IPS-18a (cell line): ENCODE measurements at regions not wholly inside any gene's neighbourhood (a gene's known extent, or its start where the extent isn't known, plus 50 kb on each side); places are given as distances from the start of the nearest gene placed in this dataset.
"Not testable (repeated sequence)": the region's sequence is repeated elsewhere in the genome, so short reads cannot be mapped to it uniquely, and the experiment has no call there.

ENCODE experiments used
- H3K27ac ChIP-seq: one replicate; pipeline ENCODE4 v1.5.1; 2013; ENCODE audit warnings: low read length
- H3K27me3 ChIP-seq: one replicate; pipeline ENCODE4 v1.6.1; 2013; ENCODE audit warnings: mild to moderate bottlenecking, low read length; ENCODE audit not compliant: control insufficient read depth, insufficient read depth
- H3K36me3 ChIP-seq: one replicate; pipeline ENCODE4 v1.6.1; 2013; ENCODE audit warnings: low read depth, low read length; ENCODE audit not compliant: control insufficient read depth
- H3K4me1 ChIP-seq: one replicate; pipeline ENCODE4 v1.6.1; 2013; ENCODE audit warnings: low read depth, low read length; ENCODE audit not compliant: control insufficient read depth
- H3K4me3 ChIP-seq: one replicate; pipeline ENCODE4 v1.5.1; 2013; ENCODE audit warnings: low read length
- H3K9ac ChIP-seq: one replicate; pipeline ENCODE4 v1.6.1; 2013; ENCODE audit warnings: mild to moderate bottlenecking, low read length, moderate library complexity
- H3K9me3 ChIP-seq: one replicate; pipeline ENCODE4 v1.6.1; 2013; ENCODE audit warnings: low read depth, low read length; ENCODE audit not compliant: control insufficient read depth

DNA sequence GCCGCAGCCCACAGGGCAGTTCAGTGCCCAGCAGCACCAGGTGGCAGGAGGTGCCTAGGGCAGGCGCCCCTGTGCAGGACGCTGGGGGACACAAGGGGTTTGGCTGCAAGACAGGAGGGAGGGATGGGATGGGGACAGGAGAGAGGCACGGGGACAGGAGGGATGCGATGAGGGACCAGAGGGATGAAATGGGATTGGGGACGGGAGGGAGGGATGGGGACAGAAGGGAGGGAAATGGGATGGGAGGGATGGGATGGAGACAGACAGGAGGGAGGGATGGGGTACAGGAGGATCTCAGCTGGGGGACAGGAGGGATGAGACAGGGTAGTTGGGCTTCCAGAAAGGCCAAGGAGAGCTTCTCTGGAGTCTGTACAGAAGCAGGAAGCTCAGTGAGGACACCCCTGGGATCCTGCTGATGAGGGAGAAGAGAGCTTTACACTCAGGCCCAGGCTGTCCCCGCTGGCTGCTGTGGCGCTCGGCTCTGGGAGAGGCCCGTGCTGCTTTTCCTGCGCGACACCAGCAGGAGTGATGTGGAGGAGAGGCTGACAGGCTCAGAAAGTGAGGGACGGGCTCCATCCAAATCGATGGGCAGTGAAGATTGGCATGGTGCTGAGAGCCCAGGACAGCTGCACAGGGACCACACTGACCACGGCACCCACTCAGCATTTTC is 400.8 kb downstream of the SMOC2 start:
- Histone ChIP-seq H3K27ac (no peak overlapping the region), H3K4me3 (no peak overlapping the region), H3K9me3 (no peaks in the 10 kb centered on the region), H3K4me1 (peaks cover 12% of the 10 kb centered on the region), H3K9ac (no peak overlapping the region), H3K36me3 (no peaks in the 10 kb centered on the region), H3K27me3 (no peaks in the 10 kb centered on the region)

DNA sequence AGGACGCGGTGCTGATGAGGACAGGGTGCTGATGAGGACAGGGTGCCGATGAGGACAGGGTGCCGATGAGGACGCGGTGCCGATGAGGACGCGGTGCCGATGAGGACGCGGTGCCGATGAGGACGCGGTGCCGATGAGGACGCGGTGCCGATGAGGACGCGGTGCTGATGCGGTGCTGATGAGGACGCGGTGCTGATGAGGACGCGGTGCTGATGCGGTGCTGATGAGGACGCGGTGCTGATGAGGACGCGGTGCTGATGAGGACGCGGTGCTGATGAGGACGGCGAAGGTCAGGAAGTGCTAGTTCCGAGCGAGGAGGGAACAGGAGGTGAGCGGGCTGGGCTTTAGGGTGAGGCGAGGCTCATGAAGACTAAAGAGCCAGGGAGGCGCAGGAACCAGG is 399.9 kb downstream of the SMOC2 start:
- not testable (repeated sequence) for H3K9ac ChIP-seq, H3K9me3 ChIP-seq, H3K36me3 ChIP-seq, H3K27me3 ChIP-seq, H3K4me3 ChIP-seq, H3K27ac ChIP-seq
- H3K4me1 ChIP-seq: peaks cover 15% of the 10 kb centered on the region

DNA sequence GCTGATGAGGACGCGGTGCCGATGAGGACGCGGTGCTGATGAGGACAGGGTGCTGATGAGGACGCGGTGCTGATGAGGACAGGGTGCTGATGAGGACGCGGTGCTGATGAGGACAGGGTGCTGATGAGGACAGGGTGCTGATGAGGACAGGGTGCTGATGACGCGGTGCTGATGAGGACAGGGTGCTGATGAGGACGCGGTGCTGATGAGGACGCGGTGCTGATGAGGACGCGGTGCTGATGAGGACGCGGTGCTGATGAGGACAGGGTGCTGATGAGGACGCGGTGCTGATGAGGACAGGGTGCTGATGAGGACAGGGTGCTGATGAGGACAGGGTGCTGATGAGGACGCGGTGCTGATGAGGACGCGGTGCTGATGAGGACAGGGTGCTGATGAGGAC is 399.3 kb downstream of the SMOC2 start:
- H3K4me3 ChIP-seq, H3K36me3 ChIP-seq, H3K9me3 ChIP-seq, H3K9ac ChIP-seq, H3K27me3 ChIP-seq, H3K27ac ChIP-seq: not testable (repeated sequence)
- H3K4me1 ChIP-seq: peaks cover 15% of the 10 kb centered on the region

DNA sequence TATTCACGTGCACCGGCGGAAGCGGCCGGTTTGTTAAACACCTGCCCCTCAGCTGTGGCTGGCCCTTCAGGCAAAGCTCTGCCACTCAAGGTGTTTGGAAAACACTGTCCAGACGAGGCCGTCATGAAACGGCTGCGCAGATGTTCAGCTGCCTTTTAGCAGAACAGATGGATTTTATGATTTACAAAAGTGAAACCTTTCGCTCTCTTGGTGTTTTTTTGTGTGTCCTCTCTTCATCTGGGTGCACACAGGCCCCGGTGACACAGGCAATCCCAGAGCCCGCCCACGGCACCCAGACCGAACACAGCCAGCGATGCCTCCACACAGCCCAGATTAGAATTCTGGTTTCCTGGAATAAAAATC is 397.0 kb downstream of the SMOC2 start:
- H3K4me1 ChIP-seq: peaks cover 21% of the 10 kb centered on the region
- H3K4me3 ChIP-seq: no peak overlapping the region
- no peaks in the 10 kb centered on the region for H3K9me3 ChIP-seq
- no peak overlapping the region for H3K9ac ChIP-seq
- H3K27me3 ChIP-seq: no peaks in the 10 kb centered on the region
- H3K27ac ChIP-seq: no peak overlapping the region
- H3K36me3 ChIP-seq: no peaks in the 10 kb centered on the region

DNA sequence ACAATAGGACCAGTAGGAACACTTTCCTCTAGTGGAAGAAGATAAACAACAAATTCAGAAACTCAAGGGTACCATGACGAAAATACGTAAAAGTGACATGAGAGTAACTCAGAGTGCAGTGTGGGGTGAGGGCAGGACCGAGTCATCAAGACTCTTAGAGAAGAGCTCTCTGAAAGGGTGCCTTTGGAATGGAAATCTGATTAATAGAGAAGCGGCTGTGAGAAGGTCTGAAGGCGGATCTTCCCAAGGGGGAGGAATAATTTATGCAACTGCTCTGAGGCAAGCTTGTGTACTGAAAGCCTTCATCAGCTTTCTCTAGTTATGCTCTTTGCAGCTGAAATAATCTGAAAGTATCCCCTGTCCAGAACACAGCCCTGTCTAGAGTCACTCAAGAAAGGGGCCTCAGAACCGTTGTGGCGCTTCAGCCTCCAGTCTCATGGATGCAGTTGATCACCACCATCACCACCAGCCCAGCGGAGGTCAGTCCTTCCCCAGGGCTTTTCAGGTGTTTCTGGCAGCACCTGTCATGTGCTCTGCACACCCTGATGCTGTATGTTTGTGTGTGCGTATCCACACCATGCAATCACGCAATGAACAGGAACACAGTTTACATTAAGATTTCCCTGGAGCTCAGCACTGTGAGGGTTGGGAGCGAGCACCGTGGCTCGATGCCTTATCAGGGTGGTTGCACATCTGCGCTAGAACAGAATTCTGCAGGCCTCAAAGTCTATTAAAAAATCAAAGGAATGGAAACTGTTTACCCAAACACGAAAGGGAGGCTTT is 396.5 kb downstream of the SMOC2 start:
- Histone ChIP-seq H3K36me3 (no peaks in the 10 kb centered on the region), H3K27ac (no peak overlapping the region), H3K9me3 (no peaks in the 10 kb centered on the region), H3K4me3 (no peak overlapping the region), H3K4me1 (peaks cover 21% of the 10 kb centered on the region), H3K27me3 (no peaks in the 10 kb centered on the region), H3K9ac (no peak overlapping the region)

DNA sequence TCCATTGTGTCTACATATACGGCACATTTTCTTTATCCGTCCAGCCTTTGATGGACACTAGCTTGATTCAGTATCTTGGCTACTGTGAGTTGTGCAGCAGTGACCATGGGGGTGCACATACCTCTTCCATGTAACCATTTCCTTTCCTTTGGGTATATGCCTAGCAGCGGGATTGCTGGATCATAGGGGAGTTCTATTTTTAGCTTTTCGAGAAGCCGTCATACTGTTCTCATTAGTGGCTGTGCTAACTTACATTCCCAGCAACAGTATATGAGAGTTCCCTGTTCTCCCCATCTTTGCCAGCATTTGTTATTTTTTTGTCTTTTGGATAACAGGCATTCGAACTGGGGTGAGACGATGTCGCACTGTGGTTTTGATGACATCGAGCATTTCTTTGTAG is 395.0 kb downstream of the SMOC2 start:
- Histone ChIP-seq H3K27ac (no peak overlapping the region), H3K9me3 (no peaks in the 10 kb centered on the region), H3K36me3 (no peaks in the 10 kb centered on the region), H3K27me3 (no peaks in the 10 kb centered on the region), H3K9ac (no peak overlapping the region), H3K4me1 (peaks cover 22% of the 10 kb centered on the region), H3K4me3 (no peak overlapping the region)

DNA sequence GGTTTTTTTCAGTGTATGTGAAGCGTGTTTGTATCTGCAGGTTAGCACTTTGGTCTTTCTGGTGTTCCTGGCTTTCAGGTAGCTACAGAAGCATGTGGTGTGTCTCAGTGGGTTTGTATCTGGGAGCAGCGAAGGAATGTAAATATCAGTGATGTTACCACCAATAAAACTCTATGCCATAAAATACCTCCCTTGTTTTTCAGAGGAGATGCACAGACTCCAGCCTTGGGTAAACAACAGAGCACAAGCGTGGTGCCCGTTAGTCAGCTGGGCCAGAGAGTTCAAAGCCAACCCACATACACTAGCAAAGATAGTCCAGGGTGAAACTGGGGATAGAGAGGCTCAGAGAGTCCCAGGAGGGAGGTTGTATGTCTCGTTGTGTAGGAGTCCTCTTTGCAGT is 393.8 kb downstream of the SMOC2 start:
- H3K27me3 ChIP-seq: no peaks in the 10 kb centered on the region
- H3K27ac ChIP-seq: no peak overlapping the region
- peaks cover 28% of the 10 kb centered on the region for H3K4me1 ChIP-seq
- no peak overlapping the region for H3K9ac ChIP-seq
- H3K36me3 ChIP-seq: no peaks in the 10 kb centered on the region
- no peaks in the 10 kb centered on the region for H3K9me3 ChIP-seq
- H3K4me3 ChIP-seq: no peak overlapping the region

DNA sequence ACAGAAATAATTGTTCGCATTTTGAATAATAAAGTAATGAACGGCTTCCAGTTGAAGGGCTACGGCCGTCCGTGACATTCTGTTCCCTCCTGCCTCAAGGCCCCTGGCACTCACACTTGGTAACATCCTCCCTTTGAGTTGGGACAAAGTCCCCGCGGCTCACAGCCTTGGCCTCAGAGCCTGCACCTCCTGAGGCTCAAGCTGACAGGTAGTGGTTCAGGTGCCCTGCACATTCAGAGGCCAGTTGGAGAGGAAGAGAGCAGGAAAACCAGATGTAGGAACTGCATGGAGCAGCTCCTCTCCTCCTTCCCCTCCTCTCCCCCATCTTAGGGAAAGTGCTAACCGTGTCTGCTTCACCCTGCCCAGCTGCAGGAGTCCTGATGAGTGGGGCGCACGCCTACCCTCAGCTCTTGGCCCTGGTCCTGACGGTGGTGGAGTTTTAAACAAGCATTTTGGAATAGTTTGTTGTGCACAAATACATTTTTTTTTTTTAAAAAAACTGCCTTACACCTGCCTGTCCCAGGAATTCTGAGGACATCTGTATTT is 393.1 kb downstream of the SMOC2 start:
- Histone ChIP-seq H3K27me3 (no peaks in the 10 kb centered on the region), H3K9me3 (no peaks in the 10 kb centered on the region), H3K27ac (no peak overlapping the region), H3K9ac (no peak overlapping the region), H3K4me3 (no peak overlapping the region), H3K36me3 (no peaks in the 10 kb centered on the region), H3K4me1 (peaks cover 28% of the 10 kb centered on the region)

DNA sequence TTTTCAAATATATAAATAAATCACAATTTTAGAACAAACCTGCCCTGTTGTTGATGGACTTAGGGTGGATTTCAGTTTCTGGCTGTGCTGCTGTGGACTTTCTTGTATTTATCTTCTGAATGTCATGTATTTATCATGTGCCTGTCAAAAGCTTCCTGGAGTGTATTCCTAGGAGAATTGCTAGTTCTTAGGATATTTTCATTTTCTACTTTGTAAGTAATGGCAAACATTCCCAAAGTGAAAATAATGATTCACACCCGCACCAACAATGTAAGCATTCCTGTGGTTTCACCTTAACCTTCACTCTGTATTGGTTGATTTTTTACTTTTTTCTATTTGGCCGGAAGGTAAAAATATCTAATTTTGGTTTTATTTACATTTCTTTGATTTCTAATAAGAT is 387.8 kb downstream of the SMOC2 start:
- Histone ChIP-seq H3K27ac (no peak overlapping the region), H3K9ac (no peak overlapping the region), H3K4me3 (no peak overlapping the region), H3K36me3 (no peaks in the 10 kb centered on the region), H3K27me3 (no peaks in the 10 kb centered on the region), H3K9me3 (no peaks in the 10 kb centered on the region), H3K4me1 (peaks cover 8% of the 10 kb centered on the region)

DNA sequence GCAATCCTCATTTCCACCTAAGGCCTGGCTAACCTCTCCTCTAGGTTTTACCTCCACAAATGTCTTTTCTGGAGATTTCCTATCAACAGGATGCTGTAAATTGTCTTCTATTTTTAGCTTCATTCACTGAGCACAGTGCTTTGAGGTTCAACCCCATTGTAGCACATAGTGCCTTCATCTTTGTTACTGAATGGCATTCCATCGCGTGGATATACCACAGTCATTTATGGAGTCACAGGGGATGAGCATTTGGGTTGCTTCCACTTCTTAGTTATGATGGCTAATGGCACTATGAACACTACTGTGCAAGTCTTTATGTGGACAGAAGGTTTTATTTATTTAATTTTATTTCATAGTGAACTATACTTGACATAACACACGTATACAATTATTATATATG is 387.1 kb downstream of the SMOC2 start:
- Histone ChIP-seq H3K4me1 (peaks cover 8% of the 10 kb centered on the region), H3K9me3 (no peaks in the 10 kb centered on the region), H3K36me3 (no peaks in the 10 kb centered on the region), H3K27ac (no peak overlapping the region), H3K4me3 (no peak overlapping the region), H3K9ac (no peak overlapping the region), H3K27me3 (no peaks in the 10 kb centered on the region)

DNA sequence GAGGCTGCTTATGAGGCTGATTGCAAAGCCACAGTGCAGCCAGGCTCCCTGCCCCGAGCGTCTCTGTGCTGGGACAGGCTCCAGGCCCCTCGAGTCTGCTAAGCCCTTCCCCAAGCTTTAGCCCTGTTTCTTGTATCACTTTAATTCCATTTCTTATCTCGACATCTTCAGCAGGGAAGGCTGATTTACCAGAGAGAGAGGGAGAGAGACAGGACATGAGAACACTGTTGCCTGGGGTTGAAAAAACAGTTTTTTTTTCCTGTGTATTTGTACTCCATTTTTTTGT is 386.5 kb downstream of the SMOC2 start:
- Histone ChIP-seq H3K27ac (no peak overlapping the region), H3K27me3 (no peaks in the 10 kb centered on the region), H3K4me1 (peaks cover 8% of the 10 kb centered on the region), H3K4me3 (no peak overlapping the region), H3K9ac (no peak overlapping the region), H3K9me3 (no peaks in the 10 kb centered on the region), H3K36me3 (no peaks in the 10 kb centered on the region)
